GM12878 (cell line): ENCODE measurements at regions not wholly inside any gene's neighbourhood (a gene's known extent, or its start where the extent isn't known, plus 50 kb on each side); places are given as distances from the start of the nearest gene placed in this dataset.

Source experiments
- ATAC-seq: fragments of 200-7000 bp; cut with Tn5 transposase; 3 replicates; pipeline ENCODE4 v1.9.1; 2020; ENCODE audit warnings: mild to moderate bottlenecking, moderate library complexity
- BruUV-seq: library from RNA; stranded (reverse); fragments of 400-500 nt; replicated peaks from 2 replicates; lab custom pipeline; 2021; lab: Mats Ljungman, UMichigan
- CTCF ChIA-PET: fragments of 300-600 bp; sonication (Branson Sonifier 250); formaldehyde crosslinking; extraction: SDS; loops from one replicate; lab custom pipeline; 2021; ENCODE audit warnings: inconsistent platforms; lab: Yijun Ruan, JAX
- POLR2A ChIA-PET: fragments of 350-600 bp; formaldehyde crosslinking; extraction: SDS; loops from one replicate; lab custom pipeline; 2021; ENCODE audit warnings: inconsistent platforms; lab: Charles Lee
- RAD21 ChIA-PET: fragments of 300-600 bp; sonication (Branson Sonifier 250); formaldehyde crosslinking; loops from one replicate; lab custom pipeline; 2023; ENCODE audit warnings: antibody characterized with exemption; ENCODE audit not compliant: unreplicated experiment; lab: Charles Lee
- SMC1A ChIA-PET: fragments of 300-600 bp; sonication (Branson Sonifier 250); formaldehyde crosslinking; loops from one replicate; lab custom pipeline; 2023; ENCODE audit not compliant: unreplicated experiment, uncharacterized antibody; lab: Charles Lee
- DNase-seq: peaks from one replicate; pipeline ENCODE4 v3.0.0-alpha.2; 2011; ENCODE audit warnings: low read depth, low spot score
- FAIRE-seq: peaks from 3 replicates; lab custom pipeline; 2011; peaks lifted over from hg19 to GRCh38; lab: Jason Lieb, UNC
- H2AFZ ChIP-seq: 2 replicates; pipeline ENCODE4 v1.6.0; 2011; ENCODE audit warnings: low read depth, low read length, control low read depth; ENCODE audit not compliant: control insufficient read depth
- H3K27ac ChIP-seq: 2 replicates; pipeline ENCODE4 v1.5.1; 2011; ENCODE audit warnings: control low read depth; ENCODE audit not compliant: control insufficient read depth, insufficient read depth
- H3K27me3 ChIP-seq, 2 experiments: replicated peaks in 1 of 2; 2 replicates each; pipeline versions ENCODE4 v1.6.0 to v1.6.1; 2011; ENCODE audit warnings: low read length in 1 of 2; ENCODE audit not compliant: control insufficient read depth in 2 of 2, insufficient read depth in 2 of 2
- H3K36me3 ChIP-seq, 2 experiments: 2 replicates each; pipeline ENCODE4 v1.5.1; 2011; ENCODE audit warnings: low read length in 1 of 2; ENCODE audit not compliant: control insufficient read depth in 2 of 2, insufficient read depth in 2 of 2
- H3K4me1 ChIP-seq: 2 replicates; pipeline ENCODE4 v1.6.1; 2011; ENCODE audit warnings: mild to moderate bottlenecking, low read length, moderate library complexity, mixed read lengths; ENCODE audit not compliant: control insufficient read depth, insufficient read depth
- H3K4me2 ChIP-seq: 2 replicates; pipeline ENCODE4 v1.6.0; 2011; ENCODE audit warnings: control low read depth; ENCODE audit not compliant: control insufficient read depth, insufficient read depth
- H3K4me3 ChIP-seq: fragments of 200-600 bp; sonication (generic); 2 replicates; pipeline ENCODE4 v1.5.1; 2016
- H3K79me2 ChIP-seq: 2 replicates; pipeline ENCODE4 v1.6.0; 2011; ENCODE audit warnings: low read length; ENCODE audit not compliant: control insufficient read depth, insufficient read depth
- H3K9ac ChIP-seq: 2 replicates; pipeline ENCODE4 v1.8.0; 2011; ENCODE audit warnings: low read length, control low read depth, mixed read lengths; ENCODE audit not compliant: control insufficient read depth, insufficient read depth
- H3K9me3 ChIP-seq: replicated peaks from 3 replicates; pipeline ENCODE4 v1.5.1; 2011; ENCODE audit warnings: mild to moderate bottlenecking, low read length; ENCODE audit not compliant: control insufficient read depth, insufficient read depth
- H4K20me1 ChIP-seq: 2 replicates; pipeline ENCODE4 v1.6.0; 2011; ENCODE audit not compliant: control insufficient read depth, insufficient read depth
- CHD4 ChIP-seq: fragments of 200-600 bp; sonication (generic); IDR thresholded peaks from 2 replicates; pipeline ENCODE4 v1.6.1; 2016; ENCODE audit warnings: mild to moderate bottlenecking
- HCFC1 ChIP-seq: fragments of 150-350 bp; IDR thresholded peaks from 2 replicates; pipeline ENCODE4 v1.6.1; 2014; ENCODE audit warnings: low read length
- NFYA ChIP-seq: IDR thresholded peaks from 2 replicates; pipeline ENCODE4 v1.6.1; 2011; ENCODE audit warnings: low read depth, mild to moderate bottlenecking, low read length, improper control_type of control experiment, borderline replicate concordance
- PAX5 ChIP-seq: IDR thresholded peaks from 2 replicates; pipeline ENCODE4 v1.6.1; 2011; ENCODE audit warnings: low read depth, low read length, borderline replicate concordance
- RCOR1 ChIP-seq: conservative IDR thresholded peaks from 2 replicates; pipeline ENCODE4 v1.6.1; 2012; ENCODE audit warnings: low read depth, low read length, improper control_type of control experiment
- RFX5 ChIP-seq: IDR thresholded peaks from 2 replicates; pipeline ENCODE4 v1.6.1; 2011; ENCODE audit warnings: low read depth, low read length, improper control_type of control experiment
- RUNX3 ChIP-seq: IDR thresholded peaks from 2 replicates; pipeline ENCODE4 v1.6.1; 2012; ENCODE audit warnings: low read length, inconsistent platforms
- SMARCA5 ChIP-seq: fragments of 450-650 bp; IDR thresholded peaks from 2 replicates; pipeline ENCODE4 v1.6.1; 2017; ENCODE audit warnings: mild to moderate bottlenecking
- SPI1 ChIP-seq: IDR thresholded peaks from 2 replicates; pipeline ENCODE4 v1.6.1; 2011; ENCODE audit warnings: low read depth, mild to moderate bottlenecking, low read length, moderate library complexity, borderline replicate concordance; ENCODE audit not compliant: insufficient read depth
- SREBF2 ChIP-seq: IDR thresholded peaks from 2 replicates; pipeline ENCODE4 v1.6.1; 2012; ENCODE audit warnings: mild to moderate bottlenecking, low read length
- ZBED1 ChIP-seq: IDR thresholded peaks from 2 replicates; pipeline ENCODE4 v1.6.1; 2016; ENCODE audit warnings: borderline replicate concordance
- ZNF207 ChIP-seq: fragments of 450-650 bp; IDR thresholded peaks from 2 replicates; pipeline ENCODE4 v1.6.1; 2014; ENCODE audit warnings: antibody characterized with exemption, mild to moderate bottlenecking, borderline replicate concordance
- ZNF274 ChIP-seq: IDR thresholded peaks from one replicate; pipeline ENCODE4 v1.8.0; 2011; ENCODE audit not compliant: insufficient read length, insufficient read depth
- WGBS: methylation state at CpG from one replicate; pipeline ENCODE4 v1.1.6; 2016; ENCODE audit warnings: low lambda C conversion rate; ENCODE audit not compliant: insufficient replicate concordance, insufficient coverage; ENCODE audit errors: missing lambda C conversion rate; 5-methylcytosine and 5-hydroxymethylcytosine counted together
- in situ Hi-C: fragments of 300-500 bp; cut with MboI; formaldehyde crosslinking; loops from 9 replicates; pipeline ENCODE4 v1.14.3; 2018; ENCODE audit warnings: mixed read lengths
- intact Hi-C: fragments of 100-400 bp; cut with micrococcal nuclease; formaldehyde crosslinking; loops from one replicate; pipeline ENCODE4 v1.14.2; 2022; ENCODE audit not compliant: unreplicated experiment
- TF ChIP-seq, protein P1 (sequence below): fragments of 450-650 bp; IDR thresholded peaks from 2 replicates; pipeline ENCODE4 v1.6.1; 2017; ENCODE audit warnings: antibody characterized with exemption, mild to moderate bottlenecking, moderate library complexity
- TF ChIP-seq, protein P2 (sequence below): fragments of 450-650 bp; IDR thresholded peaks from 2 replicates; pipeline ENCODE4 v1.6.1; 2017; ENCODE audit warnings: low read depth, mild to moderate bottlenecking, moderate library complexity

DNA sequence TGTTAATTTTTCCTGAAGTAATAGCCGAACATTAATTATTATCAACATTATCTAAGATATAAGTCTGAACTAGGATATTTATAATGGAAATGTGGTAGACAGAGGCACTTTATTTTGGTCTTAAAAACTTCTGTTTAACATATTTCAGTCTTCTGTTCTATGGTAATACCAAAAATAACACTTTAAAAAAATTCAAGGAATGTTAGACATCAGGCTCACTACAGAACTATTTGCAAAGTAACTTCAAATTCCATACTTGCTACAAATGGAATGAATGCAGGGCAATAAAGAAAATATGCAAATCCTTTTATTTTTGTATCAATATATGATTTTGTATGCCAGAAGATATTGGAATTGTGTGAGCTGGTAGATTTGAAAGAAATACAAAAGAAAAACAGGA is 345.5 kb upstream of the DSEL start:
- no TSS peak for BruUV-seq
- WGBS: 43% methylated on average over 1 of the region's 1 CpG

More for the DNA sequence above, 345.5 kb upstream of the DSEL start:
- DNase-seq: no peak
- Histone ChIP-seq H3K9me3 (no peaks in the 10 kb centered on the region), H3K36me3 (no peaks in the 10 kb centered on the region), H3K9ac (no peak overlapping the region), H3K27ac (no peak overlapping the region), H3K4me3 (no peak overlapping the region), H3K27me3 (no peaks in the 10 kb centered on the region), H3K79me2 (no peaks in the 10 kb centered on the region), H2AFZ (no peak overlapping the region), H3K4me1 (no peaks in the 10 kb centered on the region), H3K4me2 (no peak overlapping the region), H4K20me1 (no peaks in the 10 kb centered on the region)
- intact Hi-C loops: no loop called here
- CTCF ChIA-PET: no interaction called here
- FAIRE-seq: no peak
- ATAC-seq: no peak
- TF ChIP-seq SPI1 (no peak), PAX5 (no peak), SREBF2 (no peak), ZNF207 (no peak), HCFC1 (no peak), ZBED1 (no peak), RCOR1 (no peak), CHD4 (no peak), ZNF274 (no peak), RFX5 (no peak), NFYA (no peak), RUNX3 (no peak), SMARCA5 (no peak)
- TF ChIP-seq, protein P1, sequence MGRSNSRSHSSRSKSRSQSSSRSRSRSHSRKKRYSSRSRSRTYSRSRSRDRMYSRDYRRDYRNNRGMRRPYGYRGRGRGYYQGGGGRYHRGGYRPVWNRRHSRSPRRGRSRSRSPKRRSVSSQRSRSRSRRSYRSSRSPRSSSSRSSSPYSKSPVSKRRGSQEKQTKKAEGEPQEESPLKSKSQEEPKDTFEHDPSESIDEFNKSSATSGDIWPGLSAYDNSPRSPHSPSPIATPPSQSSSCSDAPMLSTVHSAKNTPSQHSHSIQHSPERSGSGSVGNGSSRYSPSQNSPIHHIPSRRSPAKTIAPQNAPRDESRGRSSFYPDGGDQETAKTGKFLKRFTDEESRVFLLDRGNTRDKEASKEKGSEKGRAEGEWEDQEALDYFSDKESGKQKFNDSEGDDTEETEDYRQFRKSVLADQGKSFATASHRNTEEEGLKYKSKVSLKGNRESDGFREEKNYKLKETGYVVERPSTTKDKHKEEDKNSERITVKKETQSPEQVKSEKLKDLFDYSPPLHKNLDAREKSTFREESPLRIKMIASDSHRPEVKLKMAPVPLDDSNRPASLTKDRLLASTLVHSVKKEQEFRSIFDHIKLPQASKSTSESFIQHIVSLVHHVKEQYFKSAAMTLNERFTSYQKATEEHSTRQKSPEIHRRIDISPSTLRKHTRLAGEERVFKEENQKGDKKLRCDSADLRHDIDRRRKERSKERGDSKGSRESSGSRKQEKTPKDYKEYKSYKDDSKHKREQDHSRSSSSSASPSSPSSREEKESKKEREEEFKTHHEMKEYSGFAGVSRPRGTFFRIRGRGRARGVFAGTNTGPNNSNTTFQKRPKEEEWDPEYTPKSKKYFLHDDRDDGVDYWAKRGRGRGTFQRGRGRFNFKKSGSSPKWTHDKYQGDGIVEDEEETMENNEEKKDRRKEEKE: no peak
- TF ChIP-seq, protein P2, sequence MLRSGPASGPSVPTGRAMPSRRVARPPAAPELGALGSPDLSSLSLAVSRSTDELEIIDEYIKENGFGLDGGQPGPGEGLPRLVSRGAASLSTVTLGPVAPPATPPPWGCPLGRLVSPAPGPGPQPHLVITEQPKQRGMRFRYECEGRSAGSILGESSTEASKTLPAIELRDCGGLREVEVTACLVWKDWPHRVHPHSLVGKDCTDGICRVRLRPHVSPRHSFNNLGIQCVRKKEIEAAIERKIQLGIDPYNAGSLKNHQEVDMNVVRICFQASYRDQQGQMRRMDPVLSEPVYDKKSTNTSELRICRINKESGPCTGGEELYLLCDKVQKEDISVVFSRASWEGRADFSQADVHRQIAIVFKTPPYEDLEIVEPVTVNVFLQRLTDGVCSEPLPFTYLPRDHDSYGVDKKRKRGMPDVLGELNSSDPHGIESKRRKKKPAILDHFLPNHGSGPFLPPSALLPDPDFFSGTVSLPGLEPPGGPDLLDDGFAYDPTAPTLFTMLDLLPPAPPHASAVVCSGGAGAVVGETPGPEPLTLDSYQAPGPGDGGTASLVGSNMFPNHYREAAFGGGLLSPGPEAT: no peak
- SMC1A ChIA-PET: no interaction called here
- RAD21 ChIA-PET: no interaction called here
- in situ Hi-C loops: no loop called here
- POLR2A ChIA-PET: no interaction called here
